Astrocyte (in vitro differentiated cells and primary cell): ENCODE measurements at regions not wholly inside any gene's neighbourhood (a gene's known extent, or its start where the extent isn't known, plus 50 kb on each side); places are given as distances from the start of the nearest gene placed in this dataset.

Experiments
- DNase-seq: peaks from one replicate; pipeline ENCODE4 v3.0.0-alpha.2; 2010; ENCODE audit warnings: low read depth
- FAIRE-seq: peaks from 2 replicates; lab custom pipeline; 2011; peaks lifted over from hg19 to GRCh38; lab: Jason Lieb, UNC
- H2AFZ ChIP-seq: 2 replicates; pipeline ENCODE4 v1.6.0; 2012; ENCODE audit warnings: low read depth, low read length, inconsistent platforms
- H3K27ac ChIP-seq: 2 replicates; pipeline ENCODE4 v1.5.1; 2011; ENCODE audit warnings: low read depth, low read length, inconsistent platforms
- H3K27me3 ChIP-seq: 2 replicates; pipeline ENCODE4 v1.6.0; 2011; ENCODE audit warnings: low read length, inconsistent platforms; ENCODE audit not compliant: insufficient read depth
- H3K36me3 ChIP-seq: 2 replicates; pipeline ENCODE4 v1.5.1; 2011; ENCODE audit warnings: low read length, inconsistent platforms; ENCODE audit not compliant: insufficient read depth
- H3K4me1 ChIP-seq: 2 replicates; pipeline ENCODE4 v1.5.1; 2011; ENCODE audit warnings: low read length, inconsistent platforms; ENCODE audit not compliant: insufficient read depth
- H3K4me2 ChIP-seq: 2 replicates; pipeline ENCODE4 v1.6.0; 2012; ENCODE audit warnings: low read length, inconsistent platforms
- H3K4me3 ChIP-seq: 2 replicates; pipeline ENCODE4 v1.5.1; 2011; ENCODE audit warnings: low read depth, mild to moderate bottlenecking, low read length, inconsistent platforms; ENCODE audit not compliant: insufficient read depth
- H3K79me2 ChIP-seq: 2 replicates; pipeline ENCODE4 v1.6.0; 2012; ENCODE audit warnings: mild to moderate bottlenecking, low read length, inconsistent platforms; ENCODE audit not compliant: insufficient read depth
- H3K9ac ChIP-seq: 2 replicates; pipeline ENCODE4 v1.6.0; 2012; ENCODE audit warnings: mild to moderate bottlenecking, low read length, inconsistent platforms
- H3K9me3 ChIP-seq: 2 replicates; pipeline ENCODE4 v1.5.1; 2012; ENCODE audit warnings: low read depth, mild to moderate bottlenecking, low read length, inconsistent platforms; ENCODE audit not compliant: insufficient read depth
- H4K20me1 ChIP-seq: 2 replicates; pipeline ENCODE4 v1.6.0; 2012; ENCODE audit warnings: low read length, inconsistent platforms; ENCODE audit not compliant: insufficient read depth
- H3K27ac Mint-ChIP-seq: one replicate; pipeline ENCODE4 v1.8.0; 2021; ENCODE audit warnings: mild to moderate bottlenecking, mixed read lengths; ENCODE audit not compliant: unreplicated experiment
- H3K27me3 Mint-ChIP-seq: one replicate; pipeline ENCODE4 v1.8.0; 2021; ENCODE audit warnings: low read depth, mixed read lengths; ENCODE audit not compliant: unreplicated experiment
- H3K36me3 Mint-ChIP-seq: one replicate; pipeline ENCODE4 v1.8.0; 2021; ENCODE audit warnings: low read depth, mixed read lengths; ENCODE audit not compliant: unreplicated experiment
- H3K4me1 Mint-ChIP-seq: one replicate; pipeline ENCODE4 v1.8.0; 2021; ENCODE audit warnings: low read depth, mixed read lengths; ENCODE audit not compliant: unreplicated experiment
- H3K4me3 Mint-ChIP-seq: one replicate; pipeline ENCODE4 v1.8.0; 2021; ENCODE audit warnings: mild to moderate bottlenecking, moderate library complexity, mixed read lengths; ENCODE audit not compliant: unreplicated experiment
- H3K9me3 Mint-ChIP-seq: one replicate; pipeline ENCODE4 v1.8.0; 2021; ENCODE audit warnings: mild to moderate bottlenecking, mixed read lengths; ENCODE audit not compliant: unreplicated experiment
- CTCF ChIP-seq: IDR thresholded peaks from 2 replicates; pipeline ENCODE4 v1.5.1; 2011; ENCODE audit warnings: low read depth, mild to moderate bottlenecking, inconsistent platforms, low read length, moderate library complexity; ENCODE audit not compliant: insufficient read depth
- EZH2 ChIP-seq: IDR thresholded peaks from 2 replicates; pipeline ENCODE4 v1.6.1; 2012; ENCODE audit warnings: mild to moderate bottlenecking, low read length, inconsistent platforms; ENCODE audit not compliant: insufficient read depth

GRCh38 chr17:77542551-77543490, 402.1 kb downstream of the SEC14L1 start:
- H3K4me2 ChIP-seq, result no peak overlapping the region
- Mint-ChIP-seq H3K4me1 (peaks cover 6% of the 10 kb centered on the region), H3K36me3 (peaks cover 2% of the 10 kb centered on the region), H3K4me3 (no peak overlapping the region), H3K9me3 (peaks cover 12% of the 10 kb centered on the region), H3K27ac (no peak overlapping the region), H3K27me3 (peaks cover 44% of the 10 kb centered on the region)
- peak; percentile 59 for DNase-seq
- no peaks in the 10 kb centered on the region for H3K36me3 ChIP-seq
- no peak overlapping the region for H3K9ac ChIP-seq
- no peak overlapping the region for H3K4me3 ChIP-seq
- H3K27ac ChIP-seq, result no peak overlapping the region
- H3K27me3 ChIP-seq, result peaks cover 47% of the 10 kb centered on the region
- no peaks in the 10 kb centered on the region for H4K20me1 ChIP-seq
- TF ChIP-seq EZH2, result no peak
- peak; percentile 94 for TF ChIP-seq CTCF
- H2AFZ ChIP-seq, result no peak overlapping the region
- no peaks in the 10 kb centered on the region for H3K4me1 ChIP-seq
- peaks cover 8% of the 10 kb centered on the region for H3K9me3 ChIP-seq
- no peak for FAIRE-seq
- no peaks in the 10 kb centered on the region for H3K79me2 ChIP-seq

- Histone ChIP-seq H3K79me2 (no peaks in the 10 kb centered on the region), H3K27ac (no peak overlapping the region), H3K9me3 (peaks cover 8% of the 10 kb centered on the region), H3K36me3 (no peaks in the 10 kb centered on the region), H2AFZ (no peak overlapping the region), H3K27me3 (peaks cover 44% of the 10 kb centered on the region), H3K4me1 (no peaks in the 10 kb centered on the region), H3K4me3 (no peak overlapping the region), H4K20me1 (no peaks in the 10 kb centered on the region), H3K4me2 (no peak overlapping the region), H3K9ac (no peak overlapping the region)
- peaks cover 2% of the 10 kb centered on the region for H3K36me3 Mint-ChIP-seq
- H3K27ac Mint-ChIP-seq, result no peak overlapping the region
- H3K27me3 Mint-ChIP-seq, result peaks cover 36% of the 10 kb centered on the region
- H3K4me1 Mint-ChIP-seq, result peaks cover 6% of the 10 kb centered on the region
- H3K4me3 Mint-ChIP-seq, result no peak overlapping the region
- H3K9me3 Mint-ChIP-seq, result peaks cover 12% of the 10 kb centered on the region
- FAIRE-seq, result no peak
- DNase-seq, result no peak
- no peak for TF ChIP-seq CTCF
- no peak for TF ChIP-seq EZH2
Measured at GRCh38 chr17:77543801-77544200, 403.0 kb downstream of the SEC14L1 start.
